GM21526 (cell line): ENCODE measurements at regions not wholly inside any gene's neighbourhood (a gene's known extent, or its start where the extent isn't known, plus 50 kb on each side); places are given as distances from the start of the nearest gene placed in this dataset.

Experiments
- ATAC-seq: cut with Tn5 transposase; IDR thresholded peaks from one replicate; pipeline ENCODE4 v1.9.1; 2021; ENCODE audit warnings: moderate library complexity; ENCODE audit not compliant: unreplicated experiment, low FRiP score

DNA sequence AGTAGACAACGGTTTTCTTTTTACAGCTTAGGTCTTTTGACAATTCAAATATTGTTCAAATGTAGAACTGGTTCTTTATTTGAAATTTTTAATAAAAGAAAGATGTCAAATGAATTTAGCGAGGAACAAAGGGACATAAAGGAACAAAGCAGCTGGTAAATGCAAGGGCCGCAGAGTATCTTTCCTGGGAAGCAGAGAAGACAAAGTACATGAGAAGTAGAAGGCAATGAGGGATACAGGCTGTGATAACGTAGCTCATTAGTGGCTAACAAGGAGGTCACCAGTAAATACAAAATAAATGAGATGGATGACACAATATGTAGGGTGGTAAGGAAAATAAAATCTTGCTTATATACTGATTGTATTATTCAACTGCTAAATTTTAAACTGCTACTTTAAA lies 762.8 kb downstream of the VGLL3 start:
- ATAC-seq = no peak

GRCh38 chr3:86225461-86225860 lies 765.5 kb downstream of the VGLL3 start:
- no peak for ATAC-seq

DNA sequence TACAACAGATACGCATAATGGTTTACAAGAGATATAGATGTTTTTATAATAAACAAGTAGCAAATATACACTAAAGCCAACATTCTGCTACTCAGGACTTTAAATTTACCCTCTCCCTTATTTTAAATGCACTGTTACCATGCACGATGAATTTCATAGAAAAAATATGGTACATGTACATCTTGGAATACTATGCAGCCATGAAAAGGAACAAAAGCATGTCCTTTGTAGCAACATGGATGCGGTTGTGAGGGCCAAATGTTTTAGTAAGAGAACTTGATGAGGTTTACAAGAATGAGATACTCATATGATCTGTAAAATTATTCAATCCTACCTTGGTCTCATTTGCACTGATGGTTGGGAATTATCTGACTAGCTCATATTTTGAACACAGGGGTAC lies 769.3 kb downstream of the VGLL3 start:
- no peak for ATAC-seq

DNA sequence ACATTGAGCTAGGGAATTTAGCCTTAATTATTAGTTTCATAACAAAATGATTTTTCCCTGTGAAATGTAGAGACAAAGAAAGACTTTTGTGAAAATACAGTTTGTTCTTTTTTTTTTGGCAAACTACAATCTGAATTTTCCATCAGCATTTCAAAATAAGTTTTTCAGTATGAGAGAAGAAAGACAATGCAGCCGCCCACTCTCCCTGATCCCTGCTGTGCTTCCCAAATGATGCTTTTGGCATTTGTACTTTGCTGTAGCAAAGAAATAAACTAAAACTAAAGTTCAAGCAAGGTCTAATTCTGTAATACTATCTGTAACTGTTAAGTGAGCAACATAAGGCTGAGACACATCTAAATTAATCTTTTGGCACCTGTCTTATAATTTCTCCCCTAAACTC lies 782.2 kb downstream of the VGLL3 start:
- no peak for ATAC-seq

- ATAC-seq = no peak
Measured at GRCh38 chr3:86182606-86183005, 808.3 kb downstream of the VGLL3 start.

DNA sequence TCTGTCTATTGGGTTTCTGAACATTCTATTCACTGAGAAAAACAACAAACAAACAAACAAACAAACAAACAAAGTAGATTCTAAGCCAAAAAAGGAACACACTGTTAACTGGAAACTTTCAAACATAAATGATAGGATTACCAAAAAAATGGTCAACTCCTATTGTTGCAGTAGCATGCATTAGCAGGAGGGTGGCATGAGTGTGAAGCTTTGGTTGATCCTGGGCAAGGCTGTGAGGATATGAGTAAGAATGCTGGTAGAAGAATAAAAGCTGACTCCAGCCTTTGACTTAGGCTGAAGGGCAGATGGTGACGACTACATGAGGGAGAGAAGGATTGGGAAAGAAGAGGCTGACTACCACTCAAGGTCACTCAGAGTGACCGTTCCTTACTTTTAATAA lies 810.3 kb downstream of the VGLL3 start:
- ATAC-seq = no peak

DNA sequence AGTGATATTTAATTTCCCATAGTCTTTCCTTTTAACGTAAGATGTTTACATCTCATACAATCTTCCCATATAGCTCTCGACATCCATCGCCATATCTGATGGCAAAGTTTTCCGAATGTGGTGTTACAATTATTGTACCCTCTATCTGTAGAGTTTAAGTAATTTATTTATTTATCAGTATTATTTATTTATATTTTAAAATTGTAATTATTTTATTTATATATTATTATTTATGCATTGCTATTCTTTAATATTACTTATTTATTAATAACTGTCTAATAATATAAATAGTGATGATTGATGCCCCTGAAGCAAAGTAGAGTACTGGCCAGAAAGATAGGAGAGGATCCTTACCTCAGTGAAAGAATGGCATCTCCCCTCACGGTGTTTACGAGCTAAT lies 812.9 kb downstream of the VGLL3 start:
- no peak for ATAC-seq

DNA sequence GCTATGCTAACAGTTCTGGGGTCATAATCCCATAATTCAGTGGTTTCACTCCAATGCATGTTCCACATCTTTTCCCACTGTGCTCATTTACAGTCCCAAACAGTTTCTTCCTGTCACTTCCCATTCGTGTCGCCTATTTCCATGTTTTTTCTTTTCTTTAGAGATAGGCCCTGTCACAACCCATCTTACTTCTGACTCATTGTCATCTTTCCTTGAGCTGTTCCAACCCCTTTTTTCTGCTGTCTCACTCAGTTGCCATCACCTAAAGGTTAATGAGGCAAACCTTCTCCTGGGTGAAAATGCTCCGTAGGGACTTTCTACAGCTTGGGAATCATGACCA lies 814.5 kb downstream of the VGLL3 start:
- no peak for ATAC-seq

DNA sequence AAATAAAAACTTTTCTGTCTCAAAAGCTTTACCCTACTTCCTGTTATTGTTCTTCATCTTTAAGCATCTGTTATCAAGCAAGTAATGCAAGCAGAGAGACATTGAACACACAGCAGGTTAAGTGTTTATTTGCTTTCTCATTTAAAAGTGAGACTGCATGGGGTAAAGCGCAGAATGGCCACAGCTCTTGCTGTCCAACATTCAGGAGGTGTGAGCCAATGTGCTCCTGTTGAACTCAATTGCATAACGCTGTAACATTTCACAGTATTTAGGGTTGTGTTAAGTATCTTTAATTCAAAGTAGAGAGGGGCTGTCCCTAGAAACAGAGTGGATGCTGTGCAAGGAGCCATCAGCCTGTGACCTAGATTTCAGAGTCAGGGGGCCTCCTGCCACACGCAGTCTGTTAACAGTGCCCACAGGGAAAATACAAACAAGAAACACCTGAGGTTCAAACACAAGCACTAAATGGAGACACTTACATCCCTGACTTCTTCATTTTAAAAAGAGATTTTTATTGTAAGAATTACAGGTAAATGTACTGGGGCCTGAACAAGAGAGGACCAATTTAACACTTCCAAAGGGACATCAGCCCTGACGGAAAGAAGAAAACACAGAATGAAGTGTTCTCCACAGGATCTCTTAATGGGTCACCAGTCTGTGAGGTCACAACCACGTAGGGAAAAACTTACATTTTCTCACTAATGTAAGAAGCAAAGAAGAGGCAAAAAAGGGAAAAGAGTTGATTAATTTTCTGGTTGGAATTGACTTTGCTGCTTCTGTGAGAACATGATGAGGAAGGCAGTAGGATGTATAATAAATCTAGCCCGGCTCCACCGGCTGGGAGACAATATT lies 815.1 kb downstream of the VGLL3 start:
- ATAC-seq = no peak

DNA sequence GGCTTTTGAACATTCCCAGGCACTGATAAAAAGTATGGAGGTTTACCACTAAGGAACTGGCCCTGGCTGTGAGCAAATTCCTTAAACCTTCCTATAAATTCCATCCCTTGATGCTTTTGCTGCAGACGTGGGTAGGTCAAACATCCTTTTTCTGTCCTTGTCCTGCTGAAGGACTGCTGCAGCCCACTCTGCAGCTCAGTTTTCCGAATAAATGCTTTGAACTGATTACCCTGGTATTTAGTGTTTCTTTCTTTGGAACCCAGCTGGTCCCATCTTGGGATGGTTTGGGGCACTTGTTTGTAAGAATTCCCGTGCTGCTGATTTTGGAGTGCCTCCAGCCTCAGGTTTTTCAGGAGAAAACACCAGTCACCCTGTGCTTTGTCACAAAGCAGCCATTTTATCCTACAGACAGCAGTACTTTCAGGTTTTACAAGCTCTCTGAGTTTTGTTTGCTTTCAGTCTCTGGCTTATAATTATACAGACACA lies 815.9 kb downstream of the VGLL3 start:
- no peak for ATAC-seq

DNA sequence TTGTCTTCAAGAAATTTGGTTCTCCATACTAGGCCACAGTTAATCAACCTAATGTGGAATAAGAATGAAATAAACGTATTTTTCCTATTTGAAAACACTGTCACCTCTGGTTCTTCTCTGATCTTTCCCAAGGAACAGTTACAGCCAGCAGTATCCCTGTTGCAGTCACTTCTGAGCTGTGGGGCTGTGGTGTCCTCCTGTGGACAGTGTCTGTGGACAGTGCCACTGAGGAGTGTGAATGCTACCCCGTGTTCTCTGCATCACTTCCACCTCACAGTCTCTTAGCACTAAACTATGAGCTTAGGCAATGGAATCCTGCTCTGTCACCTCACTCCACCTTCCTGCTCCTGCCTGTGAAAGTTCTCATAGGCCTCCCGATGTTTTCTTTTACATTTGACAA lies 817.5 kb downstream of the VGLL3 start:
- ATAC-seq = no peak

- no peak for ATAC-seq
Measured at GRCh38 chr3:86168512-86168911, 822.4 kb downstream of the VGLL3 start.

GRCh38 chr3:86162521-86162920 lies 828.4 kb downstream of the VGLL3 start:
- no peak for ATAC-seq

- ATAC-seq = no peak
Measured at GRCh38 chr3:86161493-86161892, 829.5 kb downstream of the VGLL3 start.

DNA sequence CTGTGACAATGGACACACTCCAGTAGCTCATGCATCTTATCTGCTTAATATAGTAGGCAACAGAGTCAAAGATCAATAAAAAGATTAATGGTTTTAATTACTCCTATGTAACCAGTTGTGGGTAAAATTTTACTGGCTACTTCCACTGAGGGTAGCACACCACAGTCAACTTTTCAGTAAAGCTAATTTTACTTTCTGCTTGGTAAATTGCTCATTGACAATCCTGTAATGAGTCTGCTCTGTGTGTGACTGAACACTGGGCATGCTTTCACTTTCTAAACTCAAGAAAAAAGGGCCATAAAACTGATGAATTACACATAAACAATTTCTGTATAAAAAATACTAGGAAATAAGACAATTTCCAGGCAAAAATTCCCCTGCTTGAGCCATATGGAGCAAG lies 838.3 kb downstream of the VGLL3 start:
- no peak for ATAC-seq

DNA sequence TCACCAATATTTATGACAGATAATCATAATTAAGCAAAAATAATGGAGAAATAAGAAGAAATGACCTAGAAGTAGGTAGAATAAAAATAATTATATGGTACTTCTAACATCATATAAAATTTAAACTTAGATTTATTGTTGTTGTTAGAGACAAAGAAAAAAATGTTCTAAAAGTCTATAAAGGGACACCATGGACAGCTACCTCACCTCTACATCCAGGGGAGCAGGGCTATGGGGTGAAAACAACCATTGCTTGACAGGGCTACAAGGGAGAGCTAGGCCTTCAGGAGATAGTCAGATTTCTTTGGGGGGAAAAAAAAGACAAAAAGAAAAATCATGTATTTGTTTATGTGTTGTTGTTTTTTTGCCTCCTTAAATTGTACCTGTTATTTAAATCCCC lies 841.9 kb downstream of the VGLL3 start:
- no peak for ATAC-seq

DNA sequence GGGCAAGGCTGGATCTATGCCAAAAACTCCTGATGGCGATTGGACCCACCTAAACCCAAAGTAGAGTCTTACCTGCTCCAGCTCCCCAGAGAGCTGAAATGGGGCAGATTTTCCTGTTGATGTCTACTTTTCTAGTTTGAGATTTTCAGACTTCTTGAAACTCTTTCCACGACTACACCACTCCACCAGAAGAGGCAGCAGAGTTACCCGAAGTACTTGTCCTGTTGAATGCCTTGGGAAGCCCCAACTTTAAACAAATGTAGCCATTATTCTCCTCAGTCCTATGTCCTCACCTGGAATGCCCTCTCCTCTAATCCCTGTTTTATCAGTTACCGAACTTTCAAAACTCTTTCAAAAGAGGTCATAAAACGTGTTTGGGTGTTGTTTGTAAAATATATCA lies 843.8 kb downstream of the VGLL3 start:
- no peak for ATAC-seq

DNA sequence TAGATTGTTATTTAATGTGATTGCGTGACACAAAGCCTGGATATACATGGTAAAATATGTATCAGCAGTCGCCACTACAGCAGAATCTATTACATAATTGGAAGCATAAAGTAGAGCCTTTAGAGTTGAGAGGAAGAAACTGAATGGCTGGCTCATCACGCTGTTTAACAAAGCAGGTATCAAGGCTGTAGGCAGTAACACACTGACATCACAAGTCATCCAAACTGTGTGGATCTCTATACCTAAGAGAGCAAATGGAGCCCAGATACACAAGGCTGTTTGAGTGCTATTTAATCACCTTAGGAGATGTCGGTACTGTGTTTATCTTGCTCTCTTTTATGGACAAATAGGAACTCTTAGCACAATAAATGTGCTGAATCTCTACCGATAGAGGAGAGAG lies 864.4 kb downstream of the VGLL3 start:
- no peak for ATAC-seq
